ENCODE measurements at regions not wholly inside any gene's neighbourhood (a gene's known extent, or its start where the extent isn't known, plus 50 kb on each side); places are given as distances from the start of the nearest gene placed in this dataset.

DNA sequence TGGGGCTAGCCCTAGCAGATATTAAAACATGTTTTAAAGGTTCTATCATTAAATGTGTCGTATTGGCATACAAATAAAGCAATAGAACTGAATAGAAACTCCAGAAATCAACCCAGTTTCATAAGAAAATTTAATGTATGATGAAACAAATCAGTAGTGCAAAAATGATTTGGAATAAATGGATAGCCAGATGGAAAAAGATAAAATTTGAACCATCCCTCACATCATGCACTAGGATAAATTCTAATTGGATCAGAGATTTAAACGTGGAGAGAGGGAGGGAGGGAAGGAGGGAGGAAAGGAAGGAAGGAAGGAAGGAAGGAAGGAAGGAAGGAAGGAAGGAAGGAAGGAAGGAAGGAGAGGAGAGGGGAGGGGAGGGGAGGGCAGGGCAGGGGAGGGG lies 235.3 kb downstream of the SEC61B start:
- DNase-seq (ENCODE audit: extremely low spot score) = no peak
- CTCF ChIA-PET = no interaction called here
- POLR2A ChIA-PET = no interaction called here
- TF ChIP-seq, protein P1, sequence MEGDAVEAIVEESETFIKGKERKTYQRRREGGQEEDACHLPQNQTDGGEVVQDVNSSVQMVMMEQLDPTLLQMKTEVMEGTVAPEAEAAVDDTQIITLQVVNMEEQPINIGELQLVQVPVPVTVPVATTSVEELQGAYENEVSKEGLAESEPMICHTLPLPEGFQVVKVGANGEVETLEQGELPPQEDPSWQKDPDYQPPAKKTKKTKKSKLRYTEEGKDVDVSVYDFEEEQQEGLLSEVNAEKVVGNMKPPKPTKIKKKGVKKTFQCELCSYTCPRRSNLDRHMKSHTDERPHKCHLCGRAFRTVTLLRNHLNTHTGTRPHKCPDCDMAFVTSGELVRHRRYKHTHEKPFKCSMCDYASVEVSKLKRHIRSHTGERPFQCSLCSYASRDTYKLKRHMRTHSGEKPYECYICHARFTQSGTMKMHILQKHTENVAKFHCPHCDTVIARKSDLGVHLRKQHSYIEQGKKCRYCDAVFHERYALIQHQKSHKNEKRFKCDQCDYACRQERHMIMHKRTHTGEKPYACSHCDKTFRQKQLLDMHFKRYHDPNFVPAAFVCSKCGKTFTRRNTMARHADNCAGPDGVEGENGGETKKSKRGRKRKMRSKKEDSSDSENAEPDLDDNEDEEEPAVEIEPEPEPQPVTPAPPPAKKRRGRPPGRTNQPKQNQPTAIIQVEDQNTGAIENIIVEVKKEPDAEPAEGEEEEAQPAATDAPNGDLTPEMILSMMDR (IDR thresholded peaks at IDR 0.05; ENCODE audit: control extremely low read depth, extremely low read depth, low read depth, missing control alignments) = no peak

DNA sequence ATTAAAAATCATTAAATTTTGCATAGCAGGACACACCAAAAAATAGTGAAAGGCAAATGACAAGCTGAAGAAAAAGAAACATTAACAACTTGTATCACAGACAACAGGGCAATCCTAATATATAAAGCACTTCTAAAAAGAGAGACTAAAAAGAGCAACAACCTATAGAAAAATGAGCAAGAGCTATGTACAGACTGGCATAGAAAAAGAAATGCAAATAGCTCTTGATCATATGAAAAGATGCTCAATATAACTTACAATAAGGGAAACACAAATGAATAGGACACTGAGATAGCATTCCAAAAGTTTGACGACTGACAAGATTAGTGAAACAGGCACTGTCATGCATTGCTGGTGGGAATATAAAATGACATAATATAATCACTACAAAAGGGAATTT lies 235.9 kb downstream of the SEC61B start:
- ChIA-PET POLR2A (no interaction called here), CTCF (interaction anchor here (1.2 kb wide), 1 partner anchor 9 kb away, joined by 3 read pairs; no protein-coding TSS in a partner anchor)
- TF ChIP-seq, protein P1 (IDR thresholded peaks at IDR 0.05; ENCODE audit: control extremely low read depth, extremely low read depth, low read depth, missing control alignments) = no peak
- DNase-seq (ENCODE audit: extremely low spot score) = no peak

DNA sequence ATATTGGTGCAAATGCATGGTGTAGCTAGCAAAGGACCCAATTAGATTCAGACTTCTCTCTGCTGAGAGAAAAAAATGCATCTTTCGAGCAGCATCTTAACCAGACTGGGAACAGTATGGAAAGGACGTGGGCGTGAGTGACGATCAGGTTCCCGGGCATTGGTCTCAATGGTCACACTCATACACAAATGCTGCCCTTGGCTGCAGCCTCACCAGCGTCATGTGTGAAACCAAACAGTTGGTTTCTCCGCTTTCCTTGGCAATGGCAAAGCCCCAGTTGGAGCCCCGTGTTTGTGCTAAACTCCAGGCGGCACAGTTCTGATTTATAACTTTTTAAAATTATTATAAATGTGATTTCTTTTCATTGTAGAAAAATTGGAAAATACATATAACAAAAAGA lies 237.8 kb downstream of the SEC61B start:
- no peak for DNase-seq (ENCODE audit: extremely low spot score)
- TF ChIP-seq, protein P1 (IDR thresholded peaks at IDR 0.05; ENCODE audit: control extremely low read depth, extremely low read depth, low read depth, missing control alignments) = no peak
- ChIA-PET POLR2A (no interaction called here), CTCF (interaction anchor here (0.7 kb wide), 1 partner anchor 9 kb away, joined by 3 read pairs; no protein-coding TSS in a partner anchor)

DNA sequence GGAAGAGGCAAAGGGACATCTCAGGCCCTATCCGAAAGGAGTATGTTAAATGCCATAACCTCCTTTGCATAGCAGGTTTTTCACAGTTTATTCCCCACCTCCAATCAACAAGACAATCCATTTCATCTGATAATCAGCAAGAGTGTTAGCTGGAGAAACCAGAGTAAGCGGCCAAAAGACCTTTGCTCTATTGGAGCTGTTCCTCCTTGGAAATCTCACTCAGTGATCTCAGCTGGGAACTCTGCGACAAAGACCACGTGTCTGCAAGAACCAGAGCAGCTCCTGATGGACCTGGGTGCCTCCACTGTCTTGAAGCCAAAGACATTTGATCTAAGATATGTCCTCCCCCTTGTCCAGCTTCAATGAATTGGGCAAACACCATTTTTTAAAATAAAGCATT lies 241.0 kb downstream of the SEC61B start:
- TF ChIP-seq, protein P1 (IDR thresholded peaks at IDR 0.05; ENCODE audit: control extremely low read depth, extremely low read depth, low read depth, missing control alignments) = no peak
- no peak for DNase-seq (ENCODE audit: extremely low spot score)
- ChIA-PET POLR2A (no interaction called here), CTCF (interaction anchor here (1.4 kb wide), 1 partner anchor 12 kb away, joined by 5 read pairs; no protein-coding TSS in a partner anchor)

DNA sequence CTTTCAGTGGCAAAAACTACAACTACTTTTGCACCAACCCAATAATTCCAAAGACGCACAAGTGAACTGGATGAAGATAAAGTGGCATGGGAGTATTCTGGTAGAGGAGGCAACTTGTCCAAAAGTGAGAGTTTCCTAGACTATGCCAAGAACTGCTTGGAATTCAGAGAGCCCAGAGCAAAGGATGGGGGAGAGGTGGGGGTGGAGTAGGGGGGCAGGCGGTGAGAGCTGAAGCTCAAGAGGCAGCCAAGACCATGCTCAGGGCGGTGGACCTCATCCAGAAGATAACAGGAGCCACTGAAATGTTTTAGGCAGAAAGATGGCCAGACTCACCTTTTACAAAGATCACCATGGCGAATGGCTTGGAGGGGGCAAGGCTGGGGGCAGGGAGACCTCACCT lies 242.5 kb downstream of the SEC61B start:
- CTCF ChIA-PET = no interaction called here
- POLR2A ChIA-PET = no interaction called here
- TF ChIP-seq, protein P1 (IDR thresholded peaks at IDR 0.05; ENCODE audit: control extremely low read depth, extremely low read depth, low read depth, missing control alignments) = no peak
- DNase-seq (ENCODE audit: extremely low spot score) = no peak

DNA sequence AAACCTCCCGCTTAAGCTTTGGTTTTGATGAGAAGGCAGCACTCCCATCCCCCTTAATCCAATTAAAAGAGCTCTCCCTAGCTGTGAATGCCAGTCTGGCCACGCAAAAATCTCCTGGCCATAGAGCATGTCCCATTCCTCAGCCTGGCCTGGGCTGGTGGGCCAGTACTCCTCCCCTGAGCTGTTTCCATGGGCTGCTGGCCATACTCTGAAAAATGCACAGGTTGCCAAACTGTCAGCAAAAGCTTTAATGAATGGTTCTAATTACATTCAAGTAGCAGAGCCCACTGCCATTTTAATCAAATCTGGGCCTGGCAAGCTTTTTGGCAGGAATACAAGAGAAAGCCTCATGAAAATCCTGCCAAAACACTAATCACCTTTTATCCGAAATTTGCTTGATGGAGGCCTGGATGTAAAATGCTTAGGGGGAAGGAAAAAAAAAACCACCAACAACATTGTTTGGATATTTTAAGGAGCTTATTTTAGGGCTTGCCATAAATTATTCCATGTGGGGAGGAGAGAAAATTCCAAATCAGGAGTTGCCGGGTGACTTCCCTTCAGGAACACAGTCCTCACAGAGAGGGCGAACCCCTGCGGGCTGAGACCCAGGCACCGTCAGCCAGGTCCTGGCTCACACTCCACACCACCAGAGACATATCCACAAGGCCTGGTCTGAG lies 243.3 kb downstream of the SEC61B start:
- POLR2A ChIA-PET = no interaction called here
- DNase-seq (ENCODE audit: extremely low spot score) = no peak
- CTCF ChIA-PET = interaction anchor here (1.0 kb wide), 1 partner anchor 11 kb away, joined by 4 read pairs; no protein-coding TSS in a partner anchor
- TF ChIP-seq, protein P1 (IDR thresholded peaks at IDR 0.05; ENCODE audit: control extremely low read depth, extremely low read depth, low read depth, missing control alignments) = no peak
